CD14-positive monocyte (primary cell): ENCODE measurements at regions not wholly inside any gene's neighbourhood (a gene's known extent, or its start where the extent isn't known, plus 50 kb on each side); places are given as distances from the start of the nearest gene placed in this dataset.

Source experiments
- DNase-seq, 3 donors: peaks; one replicate each; pipeline ENCODE4 v3.0.0-alpha.2; 2011 to 2022
- H2AFZ ChIP-seq: 2 replicates; pipeline ENCODE4 v1.6.0; 2012; ENCODE audit warnings: mild to moderate bottlenecking, low read depth, low read length, inconsistent platforms; ENCODE audit not compliant: insufficient read depth, poor library complexity, severe bottlenecking
- H3K27ac ChIP-seq, 2 donors: 1 replicate in 1 of 2; 2 replicates in 1 of 2; pipeline ENCODE4 v1.5.1; 2012 to 2013; ENCODE audit warnings: low read length in 2 of 2, control low read depth in 1 of 2, inconsistent platforms in 1 of 2, low read depth in 1 of 2, mild to moderate bottlenecking in 1 of 2
- H3K27me3 ChIP-seq, 2 donors: one replicate each; pipeline versions ENCODE4 v1.6.0 to v1.6.1; 2011 to 2013; ENCODE audit warnings: low read length in 2 of 2; ENCODE audit not compliant: control insufficient read depth in 2 of 2, insufficient read depth in 2 of 2
- H3K36me3 ChIP-seq, 2 donors: replicated peaks in 1 of 2; 1 replicate in 1 of 2; 2 replicates in 1 of 2; pipeline versions ENCODE4 v1.5.1 to v1.6.1; 2012 to 2013; ENCODE audit warnings: low read length in 2 of 2, control low read depth in 1 of 2, inconsistent platforms in 1 of 2, mild to moderate bottlenecking in 1 of 2; ENCODE audit not compliant: insufficient read depth in 2 of 2, control insufficient read depth in 1 of 2
- H3K4me1 ChIP-seq, 2 donors: 1 replicate in 1 of 2; 2 replicates in 1 of 2; pipeline versions ENCODE4 v1.5.1 to v1.6.1; 2012 to 2013; ENCODE audit warnings: low read length in 2 of 2, control low read depth in 1 of 2, inconsistent platforms in 1 of 2, mild to moderate bottlenecking in 1 of 2, moderate library complexity in 1 of 2; ENCODE audit not compliant: insufficient read depth in 2 of 2, control insufficient read depth in 1 of 2
- H3K4me2 ChIP-seq: replicated peaks from 2 replicates; pipeline ENCODE3; 2012; ENCODE audit warnings: low read length, moderate library complexity, mild to moderate bottlenecking; ENCODE audit not compliant: poor library complexity, severe bottlenecking; ENCODE audit errors: extremely low read depth
- H3K4me3 ChIP-seq, 3 experiments: fragments of 200-600 bp in 1 of 3; sonication (generic) in 1 of 3; replicated peaks in 1 of 3; 1 replicate in 2 of 3; 2 replicates in 1 of 3; pipeline ENCODE4 v1.5.1; 2011 to 2013; ENCODE audit warnings: low read length in 3 of 3, mild to moderate bottlenecking in 3 of 3, control low read depth in 2 of 3, low read depth in 2 of 3, inconsistent platforms in 1 of 3, moderate library complexity in 1 of 3
- H3K79me2 ChIP-seq: 2 replicates; pipeline ENCODE4 v1.6.0; 2012; ENCODE audit warnings: mild to moderate bottlenecking, control low read depth, inconsistent platforms, low read length, moderate library complexity; ENCODE audit not compliant: insufficient read depth
- H3K9ac ChIP-seq: 2 replicates; pipeline ENCODE4 v1.6.0; 2017; ENCODE audit warnings: low read length, mild to moderate bottlenecking; ENCODE audit not compliant: insufficient read depth, poor library complexity, severe bottlenecking
- H3K9me3 ChIP-seq, 2 donors: replicated peaks in 1 of 2; 1 replicate in 1 of 2; 2 replicates in 1 of 2; pipeline versions ENCODE4 v1.5.1 to v1.6.1; 2012 to 2013; ENCODE audit warnings: low read length in 2 of 2, control low read depth in 1 of 2; ENCODE audit not compliant: control insufficient read depth in 1 of 2, insufficient read depth in 1 of 2
- H4K20me1 ChIP-seq: 2 replicates; pipeline ENCODE4 v1.6.0; 2012; ENCODE audit warnings: mild to moderate bottlenecking, low read length, control low read depth, moderate library complexity; ENCODE audit not compliant: insufficient read depth
- H3K27ac Mint-ChIP-seq, 7 donors: one replicate each; pipeline ENCODE4 v1.8.0; 2020; ENCODE audit warnings: mild to moderate bottlenecking in 7 of 7, mixed read lengths in 7 of 7, moderate library complexity in 6 of 7, inconsistent platforms in 2 of 7
- H3K27me3 Mint-ChIP-seq, 3 donors: one replicate each; pipeline ENCODE4 v1.8.0; 2021 to 2022; ENCODE audit warnings: low read depth in 3 of 3, mild to moderate bottlenecking in 3 of 3, mixed read lengths in 3 of 3, moderate library complexity in 3 of 3, inconsistent platforms in 1 of 3
- H3K36me3 Mint-ChIP-seq, 2 donors: one replicate each; pipeline ENCODE4 v1.8.0; 2020; ENCODE audit warnings: mixed read lengths in 2 of 2, inconsistent platforms in 1 of 2, mild to moderate bottlenecking in 1 of 2
- H3K4me1 Mint-ChIP-seq: one replicate; pipeline ENCODE4 v1.8.0; 2020; ENCODE audit warnings: mild to moderate bottlenecking, mixed read lengths
- H3K4me3 Mint-ChIP-seq, 2 donors: one replicate each; pipeline ENCODE4 v1.8.0; 2020; ENCODE audit warnings: mild to moderate bottlenecking in 2 of 2, mixed read lengths in 2 of 2, moderate library complexity in 1 of 2
- H3K9me3 Mint-ChIP-seq, 7 donors: one replicate each; pipeline ENCODE4 v1.8.0; 2020 to 2022; ENCODE audit warnings: mixed read lengths in 7 of 7, mild to moderate bottlenecking in 6 of 7, moderate library complexity in 6 of 7, inconsistent platforms in 2 of 7
- CTCF ChIP-seq: fragments of 200-600 bp; IDR thresholded peaks from one replicate; pipeline ENCODE4 v1.8.0; 2022; ENCODE audit warnings: antibody characterized with exemption, mild to moderate bottlenecking
- WGBS: methylation state at CpG from one replicate; pipeline ENCODE4 v1.1.5; 2013; ENCODE audit warnings: missing lambda C conversion rate; ENCODE audit not compliant: insufficient coverage; 5-methylcytosine and 5-hydroxymethylcytosine counted together
- intact Hi-C, 2 donors: fragments of 100-400 bp; cut with micrococcal nuclease; formaldehyde crosslinking; loops; one replicate each; pipeline versions ENCODE4 v1.15.0 to v1.15.1; 2023

GRCh38 chr6:63510353-63510686, 62.0 kb upstream of the LOC128125822 start:
- peaks cover 3 to 6% (median 6%) of the 10 kb centered on the region in 3 donors for H3K27me3 Mint-ChIP-seq
- H4K20me1 ChIP-seq = no peaks in the 10 kb centered on the region
- H3K4me3 Mint-ChIP-seq = no peak overlapping the region
- no peaks in the 10 kb centered on the region for H3K79me2 ChIP-seq
- intact Hi-C loops = no loop called here
- H3K4me1 ChIP-seq = no peaks in the 10 kb centered on the region
- H3K9me3 ChIP-seq = no peaks in the 10 kb centered on the region
- H2AFZ ChIP-seq = no peak overlapping the region
- no peak for TF ChIP-seq CTCF
- H3K4me2 ChIP-seq = no peak overlapping the region
- H3K36me3 Mint-ChIP-seq = no peaks in the 10 kb centered on the region
- peaks cover 0 to 2% (median 0%) of the 10 kb centered on the region in 7 donors for H3K9me3 Mint-ChIP-seq
- H3K27me3 ChIP-seq = no peaks in the 10 kb centered on the region
- no peaks in the 10 kb centered on the region for H3K4me1 Mint-ChIP-seq
- no peak overlapping the region for H3K4me3 ChIP-seq
- H3K36me3 ChIP-seq = no peaks in the 10 kb centered on the region
- no CpG with 5 or more reads among the region's 2 CpGs for WGBS
- no peak for DNase-seq
- no peak overlapping the region for H3K27ac ChIP-seq
- no peak overlapping the region for H3K27ac Mint-ChIP-seq
- H3K9ac ChIP-seq = no peak overlapping the region

GRCh38 chr6:63510849-63511248, 61.4 kb upstream of the LOC128125822 start:
- intact Hi-C loops = no loop called here
- H4K20me1 ChIP-seq = no peaks in the 10 kb centered on the region
- H3K27ac ChIP-seq = no peak overlapping the region
- H3K4me3 ChIP-seq = no peak overlapping the region
- no peak overlapping the region for H3K9ac ChIP-seq
- WGBS = no CpG with 5 or more reads among the region's 4 CpGs
- no peaks in the 10 kb centered on the region for H3K4me1 ChIP-seq
- H3K27me3 Mint-ChIP-seq = peaks cover 3 to 6% (median 5%) of the 10 kb centered on the region in 3 donors
- H2AFZ ChIP-seq = no peak overlapping the region
- H3K4me2 ChIP-seq = no peak overlapping the region
- H3K9me3 ChIP-seq = no peaks in the 10 kb centered on the region
- H3K36me3 Mint-ChIP-seq = no peaks in the 10 kb centered on the region
- DNase-seq = no peak
- H3K9me3 Mint-ChIP-seq = peaks cover 0 to 2% (median 0%) of the 10 kb centered on the region in 7 donors
- H3K36me3 ChIP-seq = no peaks in the 10 kb centered on the region
- no peaks in the 10 kb centered on the region for H3K79me2 ChIP-seq
- H3K27me3 ChIP-seq = no peaks in the 10 kb centered on the region
- no peak for TF ChIP-seq CTCF
- no peak overlapping the region for H3K4me3 Mint-ChIP-seq
- H3K4me1 Mint-ChIP-seq = no peaks in the 10 kb centered on the region
- H3K27ac Mint-ChIP-seq = no peak overlapping the region
